WTC11 (cell line): ENCODE measurements at regions not wholly inside any gene's neighbourhood (a gene's known extent, or its start where the extent isn't known, plus 50 kb on each side); places are given as distances from the start of the nearest gene placed in this dataset.

ENCODE experiments used
- ATAC-seq: fragments of 200-7000 bp; cut with Tn5 transposase; 2 replicates; pipeline ENCODE4 v1.10.0; 2021; ENCODE audit warnings: mild to moderate bottlenecking, moderate library complexity
- CTCF ChIA-PET: fragments of 300-600 bp; sonication (Branson Sonifier 250); formaldehyde crosslinking; loops from one replicate; lab custom pipeline; 2021; ENCODE audit warnings: antibody characterized with exemption; lab: Charles Lee
- POLR2A ChIA-PET: fragments of 350-600 bp; sonication (Branson Sonifier 250); formaldehyde crosslinking; loops from one replicate; lab custom pipeline; 2021; ENCODE audit warnings: antibody characterized with exemption; lab: Charles Lee
- DNase-seq: peaks from one replicate; pipeline ENCODE4 v3.0.0; 2021; ENCODE audit warnings: low spot score
- H3K27ac Mint-ChIP-seq: 2 replicates; pipeline ENCODE4 v1.8.0; 2021; ENCODE audit warnings: mixed read lengths
- H3K27me3 Mint-ChIP-seq: 2 replicates; pipeline ENCODE4 v1.8.0; 2021; ENCODE audit warnings: low read depth, mild to moderate bottlenecking, moderate library complexity, mixed read lengths
- H3K36me3 Mint-ChIP-seq: 2 replicates; pipeline ENCODE4 v1.8.0; 2021; ENCODE audit warnings: mixed read lengths
- H3K4me1 Mint-ChIP-seq: 2 replicates; pipeline ENCODE4 v1.8.0; 2022; ENCODE audit warnings: mixed read lengths
- H3K4me3 Mint-ChIP-seq: 2 replicates; pipeline ENCODE4 v1.8.0; 2021; ENCODE audit warnings: mild to moderate bottlenecking, moderate library complexity, mixed read lengths
- H3K9me3 Mint-ChIP-seq: 2 replicates; pipeline ENCODE4 v1.8.0; 2021; ENCODE audit warnings: mixed read lengths
- AFF4 ChIP-seq: sonication (generic); formaldehyde crosslinking; IDR thresholded peaks from 2 replicates; pipeline ENCODE4 v1.8.1; 2023; ENCODE audit warnings: mild to moderate bottlenecking, missing genetic modification reagents, borderline replicate concordance
- ARID4B ChIP-seq: sonication (generic); formaldehyde crosslinking; IDR thresholded peaks from 2 replicates; pipeline ENCODE4 v1.8.0; 2023; ENCODE audit warnings: missing genetic modification reagents, mild to moderate bottlenecking, borderline replicate concordance
- ATF2 ChIP-seq: sonication (generic); formaldehyde crosslinking; IDR thresholded peaks from 2 replicates; pipeline ENCODE4 v1.8.1; 2022; ENCODE audit warnings: low read depth, missing genetic modification reagents, borderline replicate concordance
- CBFB ChIP-seq: sonication (generic); formaldehyde crosslinking; IDR thresholded peaks from 2 replicates; pipeline ENCODE4 v1.8.1; 2022; ENCODE audit warnings: mild to moderate bottlenecking, low read depth, missing genetic modification reagents
- E2F1 ChIP-seq: sonication (generic); formaldehyde crosslinking; IDR thresholded peaks from 2 replicates; pipeline ENCODE4 v1.8.0; 2022; ENCODE audit warnings: mild to moderate bottlenecking, missing genetic modification reagents
- ERG ChIP-seq: fragments of 250-450 bp; sonication (Bioruptor Pico); IDR thresholded peaks from 2 replicates; pipeline ENCODE4 v1.8.0; 2021; ENCODE audit warnings: mild to moderate bottlenecking
- GABPB1 ChIP-seq: sonication (generic); formaldehyde crosslinking; IDR thresholded peaks from 2 replicates; pipeline ENCODE4 v1.8.1; 2023; ENCODE audit warnings: mild to moderate bottlenecking, missing genetic modification reagents
- IRF2 ChIP-seq: sonication (generic); formaldehyde crosslinking; IDR thresholded peaks from 2 replicates; pipeline ENCODE4 v1.8.0; 2022; ENCODE audit warnings: low read depth, missing genetic modification reagents, borderline replicate concordance
- JAZF1 ChIP-seq: fragments of 250-450 bp; sonication (Bioruptor Pico); IDR thresholded peaks from 2 replicates; pipeline ENCODE4 v1.9.0; 2021; ENCODE audit warnings: moderate library complexity, mild to moderate bottlenecking, inconsistent platforms
- KAT7 ChIP-seq: sonication (generic); formaldehyde crosslinking; IDR thresholded peaks from 2 replicates; pipeline ENCODE4 v1.8.1; 2023; ENCODE audit warnings: missing genetic modification reagents, mild to moderate bottlenecking, borderline replicate concordance
- MXD4 ChIP-seq: fragments of 250-450 bp; sonication (Bioruptor Pico); IDR thresholded peaks from 2 replicates; pipeline ENCODE4 v1.8.0; 2021; ENCODE audit warnings: mild to moderate bottlenecking, moderate library complexity, borderline replicate concordance
- NFYB ChIP-seq: sonication (generic); formaldehyde crosslinking; conservative IDR thresholded peaks from 2 replicates; pipeline ENCODE4 v1.8.0; 2022; ENCODE audit warnings: low read depth, missing genetic modification reagents
- NR2C2 ChIP-seq: sonication (generic); formaldehyde crosslinking; IDR thresholded peaks from 2 replicates; pipeline ENCODE4 v1.8.0; 2022; ENCODE audit warnings: mild to moderate bottlenecking, missing genetic modification reagents
- OVOL2 ChIP-seq: fragments of 250-450 bp; sonication (Bioruptor Pico); IDR thresholded peaks from 2 replicates; pipeline ENCODE4 v1.9.0; 2021; ENCODE audit warnings: mild to moderate bottlenecking, borderline replicate concordance
- SOX15 ChIP-seq: fragments of 250-450 bp; sonication (Bioruptor Pico); IDR thresholded peaks from 2 replicates; pipeline ENCODE4 v1.9.0; 2021; ENCODE audit warnings: mild to moderate bottlenecking
- SP1 ChIP-seq: sonication (generic); formaldehyde crosslinking; conservative IDR thresholded peaks from 2 replicates; pipeline ENCODE4 v1.8.1; 2022; ENCODE audit warnings: missing genetic modification reagents
- ZBTB43 ChIP-seq: sonication (generic); formaldehyde crosslinking; IDR thresholded peaks from 2 replicates; pipeline ENCODE4 v1.8.1; 2023; ENCODE audit warnings: mild to moderate bottlenecking, missing genetic modification reagents
- ZNF671 ChIP-seq: fragments of 250-450 bp; sonication (Bioruptor Pico); IDR thresholded peaks from 2 replicates; pipeline ENCODE4 v1.8.0; 2021; ENCODE audit warnings: mild to moderate bottlenecking
- TF ChIP-seq, protein P1 (sequence below): sonication (generic); formaldehyde crosslinking; IDR thresholded peaks from 2 replicates; pipeline ENCODE4 v1.8.1; 2023; ENCODE audit warnings: mild to moderate bottlenecking, missing genetic modification reagents
- TF ChIP-seq, protein P2 (sequence below): sonication (generic); formaldehyde crosslinking; IDR thresholded peaks from 2 replicates; pipeline ENCODE4 v1.8.1; 2022; ENCODE audit warnings: mild to moderate bottlenecking, missing genetic modification reagents, moderate library complexity, borderline replicate concordance

- ChIA-PET CTCF (no interaction called here), POLR2A (no interaction called here)
- no peaks in the 10 kb centered on the region for H3K27me3 Mint-ChIP-seq
- H3K36me3 Mint-ChIP-seq = no peaks in the 10 kb centered on the region
- TF ChIP-seq ZBTB43 (CRISPR knock-in tag) (no peak), AFF4 (no peak), NFYB (CRISPR knock-in tag) (no peak), JAZF1 (no peak), ARID4B (CRISPR knock-in tag) (no peak), GABPB1 (CRISPR knock-in tag) (no peak), NR2C2 (no peak), SOX15 (CRISPR knock-in tag) (no peak)
- ATAC-seq = no peak
- no peaks in the 10 kb centered on the region for H3K4me1 Mint-ChIP-seq
- no peaks in the 10 kb centered on the region for H3K9me3 Mint-ChIP-seq
- H3K4me3 Mint-ChIP-seq = no peak overlapping the region
- DNase-seq = no peak
- H3K27ac Mint-ChIP-seq = no peak overlapping the region
These were observed 222.7 kb upstream of the NOVA1 start for GRCh38 chr14:26820572-26820971.

DNA sequence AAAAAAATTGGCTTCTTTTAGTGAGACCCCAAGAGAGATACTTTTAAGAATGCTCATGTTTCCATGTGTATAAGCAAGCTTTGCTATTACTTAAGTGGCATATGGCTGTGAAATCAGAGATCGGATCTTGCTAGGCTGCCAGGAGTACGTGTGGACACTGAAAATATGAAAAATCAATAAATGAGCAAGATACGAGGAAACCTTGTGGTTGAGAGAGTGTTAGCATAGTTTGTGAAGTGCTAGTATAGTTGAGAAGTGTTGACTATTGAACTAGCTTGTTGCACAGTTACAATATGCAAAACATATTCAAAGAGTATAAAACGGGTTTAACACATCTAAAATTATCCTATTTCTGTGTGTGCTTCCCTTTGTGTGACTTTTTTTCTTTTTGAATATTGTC, 230.9 kb upstream of the NOVA1 start:
- ChIA-PET POLR2A (no interaction called here), CTCF (no interaction called here)
- Mint-ChIP-seq H3K4me1 (no peaks in the 10 kb centered on the region), H3K27me3 (no peaks in the 10 kb centered on the region), H3K27ac (no peak overlapping the region), H3K36me3 (no peaks in the 10 kb centered on the region), H3K9me3 (no peaks in the 10 kb centered on the region), H3K4me3 (no peak overlapping the region)
- ATAC-seq (no peak), DNase-seq (no peak)
- TF ChIP-seq MXD4 (no peak), OVOL2 (CRISPR knock-in tag) (no peak), E2F1 (CRISPR knock-in tag) (no peak), SP1 (CRISPR knock-in tag) (no peak), ATF2 (CRISPR knock-in tag) (no peak), CBFB (CRISPR knock-in tag) (no peak), ZNF671 (CRISPR knock-in tag) (no peak), KAT7 (no peak), ERG (CRISPR knock-in tag) (no peak), IRF2 (no peak)
- TF ChIP-seq, protein P1, sequence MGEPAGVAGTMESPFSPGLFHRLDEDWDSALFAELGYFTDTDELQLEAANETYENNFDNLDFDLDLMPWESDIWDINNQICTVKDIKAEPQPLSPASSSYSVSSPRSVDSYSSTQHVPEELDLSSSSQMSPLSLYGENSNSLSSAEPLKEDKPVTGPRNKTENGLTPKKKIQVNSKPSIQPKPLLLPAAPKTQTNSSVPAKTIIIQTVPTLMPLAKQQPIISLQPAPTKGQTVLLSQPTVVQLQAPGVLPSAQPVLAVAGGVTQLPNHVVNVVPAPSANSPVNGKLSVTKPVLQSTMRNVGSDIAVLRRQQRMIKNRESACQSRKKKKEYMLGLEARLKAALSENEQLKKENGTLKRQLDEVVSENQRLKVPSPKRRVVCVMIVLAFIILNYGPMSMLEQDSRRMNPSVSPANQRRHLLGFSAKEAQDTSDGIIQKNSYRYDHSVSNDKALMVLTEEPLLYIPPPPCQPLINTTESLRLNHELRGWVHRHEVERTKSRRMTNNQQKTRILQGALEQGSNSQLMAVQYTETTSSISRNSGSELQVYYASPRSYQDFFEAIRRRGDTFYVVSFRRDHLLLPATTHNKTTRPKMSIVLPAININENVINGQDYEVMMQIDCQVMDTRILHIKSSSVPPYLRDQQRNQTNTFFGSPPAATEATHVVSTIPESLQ (CRISPR knock-in tag) = no peak
- TF ChIP-seq, protein P2, sequence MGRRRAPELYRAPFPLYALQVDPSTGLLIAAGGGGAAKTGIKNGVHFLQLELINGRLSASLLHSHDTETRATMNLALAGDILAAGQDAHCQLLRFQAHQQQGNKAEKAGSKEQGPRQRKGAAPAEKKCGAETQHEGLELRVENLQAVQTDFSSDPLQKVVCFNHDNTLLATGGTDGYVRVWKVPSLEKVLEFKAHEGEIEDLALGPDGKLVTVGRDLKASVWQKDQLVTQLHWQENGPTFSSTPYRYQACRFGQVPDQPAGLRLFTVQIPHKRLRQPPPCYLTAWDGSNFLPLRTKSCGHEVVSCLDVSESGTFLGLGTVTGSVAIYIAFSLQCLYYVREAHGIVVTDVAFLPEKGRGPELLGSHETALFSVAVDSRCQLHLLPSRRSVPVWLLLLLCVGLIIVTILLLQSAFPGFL (CRISPR knock-in tag) = no peak
